GM19452 (cell line): ENCODE measurements at regions not wholly inside any gene's neighbourhood (a gene's known extent, or its start where the extent isn't known, plus 50 kb on each side); places are given as distances from the start of the nearest gene placed in this dataset.
"Not testable (repeated sequence)": the region's sequence is repeated elsewhere in the genome, so short reads cannot be mapped to it uniquely, and the experiment has no call there.

ENCODE experiments used
- ATAC-seq: cut with Tn5 transposase; IDR thresholded peaks from one replicate; pipeline ENCODE4 v1.9.1; 2021; ENCODE audit not compliant: unreplicated experiment

GRCh38 chr4:188649635-188650034 is 510.4 kb downstream of the TRIML1 start:
- no peak for ATAC-seq

- ATAC-seq = no peak
Measured at GRCh38 chr4:188650516-188650915, 511.3 kb downstream of the TRIML1 start.

GRCh38 chr4:188657365-188657764 is 518.1 kb downstream of the TRIML1 start:
- ATAC-seq = no peak

GRCh38 chr4:188658958-188659522 is 519.8 kb downstream of the TRIML1 start:
- ATAC-seq = no peak

GRCh38 chr4:188660796-188661195 is 521.6 kb downstream of the TRIML1 start:
- no peak for ATAC-seq

- no peak for ATAC-seq
Measured at GRCh38 chr4:188661502-188661901, 522.3 kb downstream of the TRIML1 start.

- ATAC-seq = no peak
Measured at GRCh38 chr4:188663369-188663768, 524.1 kb downstream of the TRIML1 start.

GRCh38 chr4:188665491-188666457 is 526.5 kb downstream of the TRIML1 start:
- no peak for ATAC-seq

- not testable (repeated sequence) for ATAC-seq
Measured at GRCh38 chr4:188678691-188679090, 539.5 kb downstream of the TRIML1 start.

- no peak for ATAC-seq
Measured at GRCh38 chr4:188680004-188680666, 540.9 kb downstream of the TRIML1 start.

- no peak for ATAC-seq
Measured at GRCh38 chr4:188680667-188681063, 541.4 kb downstream of the TRIML1 start.

- ATAC-seq = no peak
Measured at GRCh38 chr4:188682321-188682720, 543.1 kb downstream of the TRIML1 start.

- ATAC-seq = no peak
Measured at GRCh38 chr4:188683571-188683970, 544.3 kb downstream of the TRIML1 start.

GRCh38 chr4:188688956-188689355 is 549.7 kb downstream of the TRIML1 start:
- ATAC-seq = no peak

GRCh38 chr4:188691811-188692210 is 552.6 kb downstream of the TRIML1 start:
- ATAC-seq = no peak

- no peak for ATAC-seq
Measured at GRCh38 chr4:188695261-188695660, 556.0 kb downstream of the TRIML1 start.

GRCh38 chr4:188697243-188697642 is 558.0 kb downstream of the TRIML1 start:
- ATAC-seq = no peak

- ATAC-seq = no peak
Measured at GRCh38 chr4:188701952-188702351, 562.7 kb downstream of the TRIML1 start.

- no peak for ATAC-seq
Measured at GRCh38 chr4:188704288-188704687, 565.0 kb downstream of the TRIML1 start.

GRCh38 chr4:188707036-188707435 is 567.8 kb downstream of the TRIML1 start:
- no peak for ATAC-seq

- no peak for ATAC-seq
Measured at GRCh38 chr4:188714501-188714900, 575.3 kb downstream of the TRIML1 start.

GRCh38 chr4:188714907-188715306 is 575.7 kb downstream of the TRIML1 start:
- no peak for ATAC-seq
